IPS-20b (cell line): ENCODE measurements at regions not wholly inside any gene's neighbourhood (a gene's known extent, or its start where the extent isn't known, plus 50 kb on each side); places are given as distances from the start of the nearest gene placed in this dataset.

Experiments used
- H3K27ac ChIP-seq: one replicate; pipeline ENCODE4 v1.5.1; 2013; ENCODE audit warnings: low read length
- H3K27me3 ChIP-seq: 2 replicates; pipeline ENCODE4 v1.6.1; 2013; ENCODE audit warnings: mild to moderate bottlenecking, low read length, inconsistent platforms; ENCODE audit not compliant: insufficient read depth
- H3K36me3 ChIP-seq: 2 replicates; pipeline ENCODE4 v1.6.1; 2013; ENCODE audit warnings: low read depth, mild to moderate bottlenecking, inconsistent platforms, low read length, moderate library complexity; ENCODE audit not compliant: insufficient read depth
- H3K4me1 ChIP-seq: 2 replicates; pipeline ENCODE4 v1.6.1; 2013; ENCODE audit warnings: mild to moderate bottlenecking, control low read depth, inconsistent platforms, low read length, moderate library complexity; ENCODE audit not compliant: insufficient read depth
- H3K4me3 ChIP-seq: 2 replicates; pipeline ENCODE4 v1.5.1; 2013; ENCODE audit warnings: mild to moderate bottlenecking, low read length, inconsistent platforms
- H3K9ac ChIP-seq: 2 replicates; pipeline ENCODE4 v1.6.1; 2013; ENCODE audit warnings: low read depth, mild to moderate bottlenecking, inconsistent platforms, low read length, moderate library complexity
- H3K9me3 ChIP-seq: 2 replicates; pipeline ENCODE4 v1.6.1; 2013; ENCODE audit warnings: mild to moderate bottlenecking, low read depth, low read length, inconsistent platforms; ENCODE audit not compliant: insufficient read depth

DNA sequence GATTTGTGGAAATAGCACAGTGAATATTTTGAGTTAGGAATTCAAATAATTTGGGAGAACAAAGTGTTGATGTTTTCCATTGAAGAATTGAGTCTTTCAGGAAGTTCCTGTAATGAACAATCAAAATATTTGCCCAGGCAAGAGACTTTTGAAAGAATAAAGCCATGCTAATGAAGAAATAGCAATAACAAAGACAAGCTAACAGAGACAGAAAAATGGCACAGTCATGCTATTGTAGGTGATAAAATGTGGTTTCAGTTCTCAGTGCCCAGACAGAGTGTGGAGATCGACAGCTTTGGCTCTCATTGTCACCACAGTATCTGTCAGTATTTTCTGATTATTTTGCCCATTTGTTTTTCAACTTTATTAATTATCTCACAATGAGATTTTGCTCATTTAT is 490.8 kb upstream of the PIK3C3 start:
- Histone ChIP-seq H3K36me3 (no peaks in the 10 kb centered on the region), H3K4me3 (0 out of 2 replicates have a peak overlapping the region, but pooled peaks have one; percentile 3), H3K27me3 (no peaks in the 10 kb centered on the region), H3K9me3 (no peaks in the 10 kb centered on the region), H3K9ac (no peak overlapping the region), H3K4me1 (peaks cover 20% of the 10 kb centered on the region), H3K27ac (peak overlapping the region; percentile 7)

GRCh38 chr18:41462946-41463345 is 492.1 kb upstream of the PIK3C3 start:
- H3K36me3 ChIP-seq = no peaks in the 10 kb centered on the region
- no peak overlapping the region for H3K9ac ChIP-seq
- peaks cover 20% of the 10 kb centered on the region for H3K4me1 ChIP-seq
- no peaks in the 10 kb centered on the region for H3K27me3 ChIP-seq
- H3K27ac ChIP-seq = no peak overlapping the region
- no peak overlapping the region for H3K4me3 ChIP-seq
- H3K9me3 ChIP-seq = no peaks in the 10 kb centered on the region

DNA sequence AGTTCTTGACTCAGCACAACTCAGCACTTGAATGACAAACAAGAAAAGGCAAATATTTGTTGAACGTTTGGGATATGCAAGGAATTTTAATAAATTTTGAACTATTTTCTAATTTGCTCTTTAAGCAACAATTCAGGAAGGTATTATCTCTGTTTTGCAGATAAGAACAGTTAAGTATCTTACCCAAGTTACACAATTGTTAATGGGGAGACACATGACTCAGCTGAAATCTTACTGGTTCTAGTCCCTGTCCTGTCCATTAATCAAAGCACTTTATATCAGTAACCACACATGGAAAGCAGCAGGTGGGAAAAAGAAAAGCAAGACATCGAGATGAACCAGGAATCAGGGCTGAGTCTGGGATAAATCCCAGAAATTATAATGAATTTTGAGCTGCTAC is 493.9 kb upstream of the PIK3C3 start:
- Histone ChIP-seq H3K4me1 (peaks cover 20% of the 10 kb centered on the region), H3K27me3 (no peaks in the 10 kb centered on the region), H3K36me3 (no peaks in the 10 kb centered on the region), H3K4me3 (no peak overlapping the region), H3K9ac (no peak overlapping the region), H3K27ac (no peak overlapping the region), H3K9me3 (no peaks in the 10 kb centered on the region)

GRCh38 chr18:41459656-41460055 is 495.4 kb upstream of the PIK3C3 start:
- H3K4me3 ChIP-seq = no peak overlapping the region
- H3K4me1 ChIP-seq = peaks cover 17% of the 10 kb centered on the region
- H3K36me3 ChIP-seq = no peaks in the 10 kb centered on the region
- H3K27ac ChIP-seq = no peak overlapping the region
- H3K9me3 ChIP-seq = no peaks in the 10 kb centered on the region
- H3K27me3 ChIP-seq = no peaks in the 10 kb centered on the region
- no peak overlapping the region for H3K9ac ChIP-seq

- Histone ChIP-seq H3K36me3 (no peaks in the 10 kb centered on the region), H3K27ac (no peak overlapping the region), H3K4me1 (peaks cover 5% of the 10 kb centered on the region; the same call in 1 of the 2 replicates), H3K4me3 (no peak overlapping the region), H3K9me3 (no peaks in the 10 kb centered on the region), H3K9ac (no peak overlapping the region), H3K27me3 (no peaks in the 10 kb centered on the region)
Observed at GRCh38 chr18:41458376-41458775, 496.7 kb upstream of the PIK3C3 start.

DNA sequence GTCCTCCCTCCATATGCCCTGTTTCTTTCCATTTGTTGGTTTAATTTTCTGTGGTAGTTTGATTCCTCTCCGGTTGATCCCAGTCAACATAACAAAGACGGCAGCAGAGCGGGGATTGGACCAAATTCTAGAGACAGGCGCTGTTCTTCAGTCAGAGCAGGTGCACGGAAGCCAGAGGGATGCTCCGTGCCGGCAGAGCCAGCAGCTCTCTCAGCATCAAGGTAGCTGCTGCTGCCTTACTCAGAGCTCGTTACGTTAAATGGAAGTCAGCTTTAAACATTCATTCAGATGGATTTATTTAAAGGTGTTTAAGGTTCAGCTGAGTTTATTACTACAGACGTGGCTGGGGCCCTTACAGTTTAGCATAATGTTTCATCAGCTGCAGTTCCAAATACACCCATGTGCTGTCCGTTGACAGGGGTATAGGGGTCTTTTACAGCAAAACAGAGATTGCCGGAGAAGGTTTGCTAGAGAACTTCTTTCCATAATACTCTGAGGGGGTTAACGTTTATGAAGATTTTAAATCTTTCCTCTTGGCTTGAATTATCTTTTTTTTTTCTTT is 497.2 kb upstream of the PIK3C3 start:
- no peaks in the 10 kb centered on the region for H3K27me3 ChIP-seq
- no peak overlapping the region for H3K4me3 ChIP-seq
- no peak overlapping the region for H3K27ac ChIP-seq
- H3K9ac ChIP-seq = no peak overlapping the region
- no peaks in the 10 kb centered on the region for H3K9me3 ChIP-seq
- H3K4me1 ChIP-seq = peaks cover under 1% of the 10 kb centered on the region; the same call in 1 of the 2 replicates
- H3K36me3 ChIP-seq = no peaks in the 10 kb centered on the region

- H3K4me1 ChIP-seq = no peaks in the 10 kb centered on the region
- no peak overlapping the region for H3K9ac ChIP-seq
- H3K4me3 ChIP-seq = no peak overlapping the region
- no peaks in the 10 kb centered on the region for H3K27me3 ChIP-seq
- H3K27ac ChIP-seq = no peak overlapping the region
- H3K9me3 ChIP-seq = no peaks in the 10 kb centered on the region
- H3K36me3 ChIP-seq = no peaks in the 10 kb centered on the region
Observed at GRCh38 chr18:41456831-41457230, 498.2 kb upstream of the PIK3C3 start.

GRCh38 chr18:41449612-41450011 is 505.4 kb upstream of the PIK3C3 start:
- H3K27me3 ChIP-seq = no peaks in the 10 kb centered on the region

GRCh38 chr18:41444943-41445342 is 510.1 kb upstream of the PIK3C3 start:
- Histone ChIP-seq H3K9ac (no peak overlapping the region), H3K36me3 (no peaks in the 10 kb centered on the region), H3K27me3 (no peaks in the 10 kb centered on the region), H3K27ac (no peak overlapping the region), H3K4me3 (no peak overlapping the region), H3K9me3 (peaks cover 1% of the 10 kb centered on the region; the same call in 1 of the 2 replicates), H3K4me1 (no peaks in the 10 kb centered on the region)

More at GRCh38 chr18:41449612-41450011, 505.4 kb upstream of the PIK3C3 start:
- no peaks in the 10 kb centered on the region; the same call in 1 of the 2 replicates for H3K4me1 ChIP-seq
- no peak overlapping the region for H3K9ac ChIP-seq
- H3K27ac ChIP-seq = no peak overlapping the region
- no peak overlapping the region for H3K4me3 ChIP-seq
- no peaks in the 10 kb centered on the region for H3K9me3 ChIP-seq
- H3K36me3 ChIP-seq = no peaks in the 10 kb centered on the region

- H3K9ac ChIP-seq = no peak overlapping the region
- H3K4me3 ChIP-seq = no peak overlapping the region
- no peaks in the 10 kb centered on the region for H3K27me3 ChIP-seq
- no peak overlapping the region for H3K27ac ChIP-seq
- H3K4me1 ChIP-seq = no peaks in the 10 kb centered on the region
- no peaks in the 10 kb centered on the region for H3K36me3 ChIP-seq
- H3K9me3 ChIP-seq = peaks cover 6% of the 10 kb centered on the region; the same call in 1 of the 2 replicates
Observed at GRCh38 chr18:41436772-41437171, 518.3 kb upstream of the PIK3C3 start.

DNA sequence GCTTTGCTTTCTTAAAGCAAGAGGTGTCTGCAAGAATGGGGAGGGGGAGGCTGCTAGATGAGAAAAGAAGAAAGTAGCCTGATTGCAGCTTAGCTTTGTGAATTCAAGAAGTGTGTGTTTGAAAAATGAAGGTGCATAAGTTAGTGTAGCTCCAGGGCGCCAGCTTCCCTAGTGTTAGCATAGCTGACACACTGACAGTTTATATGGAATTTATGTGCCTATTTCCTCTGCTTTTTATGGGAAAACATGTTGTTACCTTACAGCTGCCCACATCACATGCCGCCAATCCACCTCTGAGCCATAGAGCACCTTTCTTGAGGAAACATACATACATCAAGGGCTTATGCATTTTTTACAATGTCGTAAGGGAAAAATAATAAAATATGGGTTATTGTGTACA is 536.4 kb upstream of the PIK3C3 start:
- no peaks in the 10 kb centered on the region for H3K36me3 ChIP-seq
- no peaks in the 10 kb centered on the region for H3K27me3 ChIP-seq
- no peak overlapping the region for H3K27ac ChIP-seq
- peaks cover 5% of the 10 kb centered on the region; the same call in 1 of the 2 replicates for H3K4me1 ChIP-seq
- no peak overlapping the region for H3K9ac ChIP-seq
- H3K9me3 ChIP-seq = no peaks in the 10 kb centered on the region
- H3K4me3 ChIP-seq = no peak overlapping the region

DNA sequence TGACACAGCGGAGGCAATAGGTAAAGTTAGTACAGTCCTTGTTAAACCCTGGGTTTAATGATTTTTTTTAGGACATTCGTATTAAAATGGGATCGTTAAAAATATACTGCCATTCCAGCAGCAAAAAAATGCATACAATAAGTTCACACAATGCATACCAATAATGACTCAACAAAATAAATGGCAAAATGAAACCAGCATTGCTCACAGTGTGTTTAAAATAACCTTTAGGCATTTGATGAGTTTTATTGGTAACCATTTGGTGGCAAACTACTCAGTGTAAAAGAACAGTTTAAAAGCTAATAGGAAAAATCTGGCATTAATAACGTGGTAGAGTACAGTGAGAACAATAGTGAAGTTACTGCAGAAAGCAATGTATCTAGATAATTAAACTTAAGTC is 539.0 kb upstream of the PIK3C3 start:
- Histone ChIP-seq H3K27me3 (no peaks in the 10 kb centered on the region), H3K9me3 (no peaks in the 10 kb centered on the region), H3K4me1 (peaks cover 5% of the 10 kb centered on the region; the same call in 1 of the 2 replicates), H3K4me3 (no peak overlapping the region), H3K9ac (no peak overlapping the region), H3K27ac (no peak overlapping the region), H3K36me3 (no peaks in the 10 kb centered on the region)
